ENCODE measurements at regions not wholly inside any gene's neighbourhood (a gene's known extent, or its start where the extent isn't known, plus 50 kb on each side); places are given as distances from the start of the nearest gene placed in this dataset.
"Not testable (repeated sequence)": the region's sequence is repeated elsewhere in the genome, so short reads cannot be mapped to it uniquely, and the experiment has no call there.

- DNase-seq (ENCODE audit: low read depth) = no peak
Observed at GRCh38 chr1:217137210-217137881, 414.1 kb upstream of the ESRRG start.

GRCh38 chr1:217136895-217137205 is 413.6 kb upstream of the ESRRG start:
- DNase-seq (ENCODE audit: low read depth) = no peak

- no peak for DNase-seq (ENCODE audit: low read depth)
Observed at GRCh38 chr1:217135987-217136894, 413.0 kb upstream of the ESRRG start.

- DNase-seq (ENCODE audit: low read depth) = no peak
Observed at GRCh38 chr1:217135569-217135915, 412.3 kb upstream of the ESRRG start.

GRCh38 chr1:217134857-217135568 is 411.8 kb upstream of the ESRRG start:
- peak; percentile 14 for DNase-seq (ENCODE audit: low read depth)

GRCh38 chr1:217133958-217134856 is 411.0 kb upstream of the ESRRG start:
- DNase-seq (ENCODE audit: low read depth) = no peak

GRCh38 chr1:217133092-217133491 is 409.9 kb upstream of the ESRRG start:
- no peak for DNase-seq (ENCODE audit: low read depth)

- DNase-seq (ENCODE audit: low read depth) = not testable (repeated sequence)
Observed at GRCh38 chr1:217123340-217123739, 400.1 kb upstream of the ESRRG start.

GRCh38 chr1:217117973-217118465 is 394.8 kb upstream of the ESRRG start:
- no peak for DNase-seq (ENCODE audit: low read depth)

- no peak for DNase-seq (ENCODE audit: low read depth)
Observed at GRCh38 chr1:217115404-217116380, 392.5 kb upstream of the ESRRG start.

- no peak for DNase-seq (ENCODE audit: low read depth)
Observed at GRCh38 chr1:217109928-217110327, 386.7 kb upstream of the ESRRG start.

- no peak for DNase-seq (ENCODE audit: low read depth)
Observed at GRCh38 chr1:217106231-217106901, 383.1 kb upstream of the ESRRG start.

GRCh38 chr1:217105437-217105836 is 382.2 kb upstream of the ESRRG start:
- no peak for DNase-seq (ENCODE audit: low read depth)

- no peak for DNase-seq (ENCODE audit: low read depth)
Observed at GRCh38 chr1:217097819-217098218, 374.6 kb upstream of the ESRRG start.

GRCh38 chr1:217096200-217096599 is 373.0 kb upstream of the ESRRG start:
- no peak for DNase-seq (ENCODE audit: low read depth)

- DNase-seq (ENCODE audit: low read depth) = no peak
Observed at GRCh38 chr1:217095050-217095622, 371.9 kb upstream of the ESRRG start.

- DNase-seq (ENCODE audit: low read depth) = no peak
Observed at GRCh38 chr1:217091561-217091960, 368.3 kb upstream of the ESRRG start.

GRCh38 chr1:217090060-217090911 is 367.1 kb upstream of the ESRRG start:
- no peak for DNase-seq (ENCODE audit: low read depth)
